ENCODE measurements at regions not wholly inside any gene's neighbourhood (a gene's known extent, or its start where the extent isn't known, plus 50 kb on each side); places are given as distances from the start of the nearest gene placed in this dataset.

GRCh38 chr10:128416231-128416630 lies 290.0 kb upstream of the MKI67 start:
- Histone ChIP-seq H3K9me3 (no peaks in the 10 kb centered on the region), H3K4me1 (peaks cover 0 to 7% (median 0%) of the 10 kb centered on the region in 4 donors), H3K27me3 (no peaks in the 10 kb centered on the region), H3K36me3 (no peaks in the 10 kb centered on the region), H3K27ac (no peak overlapping the region), H3K4me3 (no peak overlapping the region)
- intact Hi-C loops (cut with DNase I), result no loop called here
- no peak for DNase-seq
- WGBS, 2 donors, result 76 to 88% methylated on average over 6 of the region's 6 CpGs
- TF ChIP-seq EP300 (IDR thresholded peaks at IDR 0.05) (no peak), POLR2AphosphoS5 (IDR thresholded peaks at IDR 0.05) (no peak), CTCF (IDR thresholded peaks at IDR 0.05) (no peak), POLR2A (IDR thresholded peaks at IDR 0.05) (no peak)

- no peaks in the 10 kb centered on the region for H3K36me3 ChIP-seq
- TF ChIP-seq EP300 (IDR thresholded peaks at IDR 0.05) (no peak), POLR2A (IDR thresholded peaks at IDR 0.05) (no peak), CTCF (IDR thresholded peaks at IDR 0.05) (no peak), POLR2AphosphoS5 (IDR thresholded peaks at IDR 0.05) (no peak)
- WGBS, 2 donors, result 79 to 88% methylated on average over 3 of the region's 3 CpGs
- H3K9me3 ChIP-seq, result no peaks in the 10 kb centered on the region
- no peak for DNase-seq
- no peaks in the 10 kb centered on the region for H3K27me3 ChIP-seq
- H3K4me3 ChIP-seq, result no peak overlapping the region
- H3K4me1 ChIP-seq, result peaks cover 0 to 21% (median 0%) of the 10 kb centered on the region in 4 donors
- intact Hi-C loops (cut with DNase I), result no loop called here
- no peak overlapping the region for H3K27ac ChIP-seq
These were observed 291.6 kb upstream of the MKI67 start for GRCh38 chr10:128417826-128418225.

- intact Hi-C loops (cut with DNase I), result no loop called here
- H3K9me3 ChIP-seq, result no peaks in the 10 kb centered on the region
- H3K36me3 ChIP-seq, result no peaks in the 10 kb centered on the region
- peaks cover 0 to 27% (median 0%) of the 10 kb centered on the region in 4 donors for H3K4me1 ChIP-seq
- no peak for DNase-seq
- H3K27me3 ChIP-seq, result no peaks in the 10 kb centered on the region
- WGBS, 2 donors, result 63 to 77% methylated on average over 5 of the region's 5 CpGs
- H3K27ac ChIP-seq, result no peak overlapping the region
- no peak overlapping the region for H3K4me3 ChIP-seq
- TF ChIP-seq CTCF (IDR thresholded peaks at IDR 0.05) (no peak), EP300 (IDR thresholded peaks at IDR 0.05) (no peak), POLR2A (IDR thresholded peaks at IDR 0.05) (no peak), POLR2AphosphoS5 (IDR thresholded peaks at IDR 0.05) (no peak)
These were observed 292.6 kb upstream of the MKI67 start for GRCh38 chr10:128418819-128419218.

- DNase-seq, result no peak
- H3K9me3 ChIP-seq, result no peaks in the 10 kb centered on the region
- WGBS, 2 donors, result 76 to 80% methylated on average over 4 of the region's 4 CpGs
- no peaks in the 10 kb centered on the region for H3K27me3 ChIP-seq
- H3K36me3 ChIP-seq, result no peaks in the 10 kb centered on the region
- no peak for TF ChIP-seq CTCF (IDR thresholded peaks at IDR 0.05)
- no peak for TF ChIP-seq EP300 (IDR thresholded peaks at IDR 0.05)
- no peak for TF ChIP-seq POLR2AphosphoS5 (IDR thresholded peaks at IDR 0.05)
- no peak for TF ChIP-seq POLR2A (IDR thresholded peaks at IDR 0.05)
- intact Hi-C loops (cut with DNase I), result no loop called here
- no peak overlapping the region for H3K4me3 ChIP-seq
- H3K27ac ChIP-seq, result no peak overlapping the region
- peaks cover 0 to 27% (median 0%) of the 10 kb centered on the region in 4 donors for H3K4me1 ChIP-seq
These were observed 293.3 kb upstream of the MKI67 start for GRCh38 chr10:128419466-128420019.

- no peaks in the 10 kb centered on the region for H3K27me3 ChIP-seq
- H3K9me3 ChIP-seq, result no peaks in the 10 kb centered on the region
- no peak for DNase-seq
- no peak overlapping the region for H3K27ac ChIP-seq
- intact Hi-C loops (cut with DNase I), result no loop called here
- no peak for TF ChIP-seq POLR2A (IDR thresholded peaks at IDR 0.05)
- WGBS, 2 donors, result 37 to 75% methylated on average over 3 of the region's 3 CpGs
- no peaks in the 10 kb centered on the region for H3K36me3 ChIP-seq
- peaks cover 0 to 27% (median 0%) of the 10 kb centered on the region in 4 donors for H3K4me1 ChIP-seq
- no peak overlapping the region for H3K4me3 ChIP-seq
These were observed 294.4 kb upstream of the MKI67 start for GRCh38 chr10:128420623-128421022.

Measured in sigmoid colon (tissue), 6 donors.